HG03064 (cell line): ENCODE measurements at regions not wholly inside any gene's neighbourhood (a gene's known extent, or its start where the extent isn't known, plus 50 kb on each side); places are given as distances from the start of the nearest gene placed in this dataset.
"Not testable (repeated sequence)": the region's sequence is repeated elsewhere in the genome, so short reads cannot be mapped to it uniquely, and the experiment has no call there.

Experiments
- ATAC-seq: cut with Tn5 transposase; IDR thresholded peaks from one replicate; pipeline ENCODE4 v1.9.1; 2021; ENCODE audit warnings: low read depth; ENCODE audit not compliant: unreplicated experiment

DNA sequence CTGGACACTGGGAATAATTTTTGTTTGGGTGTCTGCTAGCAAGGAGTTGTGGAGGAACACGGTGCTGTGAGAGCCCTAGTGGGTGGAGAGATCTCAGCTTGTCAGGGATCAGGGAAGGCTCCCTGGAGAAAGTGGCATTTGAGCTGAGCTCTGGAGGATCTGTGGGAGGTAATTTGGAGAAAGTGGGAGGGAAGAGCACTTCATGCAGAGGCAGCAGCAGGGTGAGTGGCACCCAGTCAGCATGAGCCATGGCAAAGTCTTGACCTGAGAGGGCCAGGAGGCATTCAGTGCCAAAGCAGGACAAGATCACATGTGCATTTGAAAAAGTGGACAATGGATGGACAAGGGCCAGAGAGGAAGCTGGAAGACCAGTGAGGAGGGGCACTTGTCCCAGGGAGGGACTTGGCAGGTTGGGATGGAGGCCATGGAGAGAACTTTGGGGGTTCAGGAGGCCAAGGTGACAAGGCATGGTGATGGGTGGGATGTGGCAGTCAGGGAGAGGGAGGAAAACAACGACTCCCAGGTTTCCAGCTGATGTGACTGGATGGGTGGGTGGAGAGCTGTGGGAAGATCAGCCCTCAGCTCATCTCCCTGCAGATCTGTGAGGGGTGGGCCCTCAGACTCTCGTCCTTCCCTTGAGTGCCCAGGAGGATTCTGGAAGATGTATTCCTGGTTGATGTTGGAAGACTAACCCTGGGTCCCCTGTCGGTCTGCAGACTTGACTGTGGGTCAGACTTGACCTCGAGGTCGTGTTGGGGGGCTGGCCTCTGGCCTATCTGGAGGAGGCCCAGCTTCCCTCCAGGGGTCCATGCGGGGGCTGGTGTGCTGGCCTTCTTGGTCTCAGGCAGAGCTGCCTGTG, 68.9 kb upstream of the PITX1 start:
- ATAC-seq, result no peak

- no peak for ATAC-seq
These were observed 66.4 kb upstream of the PITX1 start for GRCh38 chr5:135100431-135100830.

DNA sequence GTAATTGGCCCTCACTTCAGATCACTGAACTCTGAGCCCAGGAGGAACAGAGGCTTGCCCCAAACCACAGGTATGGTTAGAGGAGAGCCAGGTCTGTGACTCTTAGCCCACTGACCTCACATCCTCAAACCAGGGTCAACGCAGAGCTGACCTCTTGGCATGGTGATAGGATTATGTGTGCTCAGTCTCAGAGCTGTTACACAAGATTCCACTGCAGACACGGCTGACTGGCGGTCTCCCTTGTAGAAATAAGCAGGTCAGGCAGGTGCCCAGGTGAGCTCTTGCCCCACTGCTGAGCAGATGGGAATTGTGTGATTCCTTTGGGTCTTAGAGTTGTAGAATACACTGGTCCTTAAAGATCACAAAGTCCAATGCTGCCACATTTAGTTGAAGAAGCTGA, 66.0 kb upstream of the PITX1 start:
- no peak for ATAC-seq

- no peak for ATAC-seq
These were observed 63.4 kb upstream of the PITX1 start for GRCh38 chr5:135097390-135097789.

DNA sequence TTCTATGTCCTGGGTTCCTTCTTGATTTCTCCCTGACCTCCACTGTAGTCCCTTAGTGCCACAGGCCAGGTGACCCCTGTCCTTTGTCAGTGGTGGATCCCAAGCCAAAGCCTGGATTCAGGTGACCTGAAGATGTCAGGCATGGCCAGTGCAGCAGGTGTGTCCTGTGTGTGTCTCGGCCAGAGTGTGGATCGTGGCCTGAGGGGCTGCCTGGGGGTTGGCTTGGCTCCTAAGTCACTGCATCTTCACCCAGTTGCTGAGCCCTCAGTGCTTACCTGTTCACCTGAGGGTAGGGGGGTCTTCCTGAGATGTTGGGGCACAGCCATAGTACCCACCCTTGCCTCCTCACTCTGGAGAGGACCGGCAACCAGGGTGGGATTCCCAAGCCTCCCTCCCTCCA, 61.8 kb upstream of the PITX1 start:
- no peak for ATAC-seq

GRCh38 chr5:135095052-135095715, 61.2 kb upstream of the PITX1 start:
- no peak for ATAC-seq

DNA sequence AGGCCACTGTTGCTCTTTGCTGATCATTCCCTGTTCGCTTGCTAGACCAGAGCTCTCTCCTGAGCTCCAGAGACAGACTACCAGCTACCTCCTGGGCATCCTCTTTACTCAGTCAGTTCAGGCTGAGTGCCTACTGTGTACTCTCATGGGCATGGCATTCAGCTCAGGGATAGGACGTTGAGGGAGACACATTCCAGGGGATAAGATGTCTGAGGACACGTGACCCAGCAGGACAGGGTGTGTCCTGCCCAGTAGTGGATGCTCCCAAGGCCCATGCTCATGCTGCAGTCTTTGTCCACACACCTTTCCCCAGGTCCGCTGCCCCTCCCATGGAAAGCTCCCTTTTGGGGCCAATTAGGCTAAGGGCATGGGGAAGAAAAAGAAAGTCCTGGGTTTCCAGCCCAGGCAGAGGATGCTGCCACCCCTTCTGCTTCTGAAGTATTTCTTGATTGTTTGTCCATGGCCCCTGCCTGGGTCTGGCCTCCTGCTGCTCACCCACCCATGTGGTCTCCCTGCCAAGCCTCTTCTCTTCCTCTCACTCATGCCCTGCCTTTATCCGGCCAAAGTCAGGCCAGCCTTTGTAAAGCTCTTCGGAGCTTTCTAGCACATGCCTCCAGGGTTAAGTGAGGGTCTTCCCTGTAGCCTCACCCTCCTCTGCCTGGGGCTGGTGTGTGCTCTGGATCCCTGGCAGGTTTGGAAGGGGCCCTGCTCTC, 60.5 kb upstream of the PITX1 start:
- ATAC-seq, result no peak

GRCh38 chr5:135093483-135093882, 59.5 kb upstream of the PITX1 start:
- not testable (repeated sequence) for ATAC-seq

GRCh38 chr5:135092476-135092875, 58.4 kb upstream of the PITX1 start:
- no peak for ATAC-seq

DNA sequence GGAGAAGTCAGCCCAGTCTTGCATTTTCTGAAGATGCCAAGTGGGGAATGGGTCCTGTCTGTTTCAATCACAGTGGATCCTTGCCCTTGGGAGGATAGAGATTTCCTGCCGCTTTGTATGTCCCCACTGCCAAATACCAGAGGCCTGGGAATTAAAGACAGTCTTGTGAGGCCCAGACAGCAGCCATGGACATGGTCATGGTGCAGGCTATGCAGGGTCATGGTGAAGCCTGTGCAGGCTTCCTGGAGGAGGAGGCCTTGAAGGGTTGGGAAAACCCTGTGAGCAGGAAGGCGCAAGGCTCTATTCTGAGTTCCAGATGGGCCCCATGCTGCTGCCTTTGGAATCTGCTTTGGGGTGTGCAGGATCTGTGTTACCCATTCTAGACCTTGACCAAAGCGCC, 57.3 kb upstream of the PITX1 start:
- ATAC-seq, result no peak

- ATAC-seq, result no peak
These were observed 55.9 kb upstream of the PITX1 start for GRCh38 chr5:135089912-135090311.

- ATAC-seq, result no peak
These were observed 54.9 kb upstream of the PITX1 start for GRCh38 chr5:135088911-135089310.

DNA sequence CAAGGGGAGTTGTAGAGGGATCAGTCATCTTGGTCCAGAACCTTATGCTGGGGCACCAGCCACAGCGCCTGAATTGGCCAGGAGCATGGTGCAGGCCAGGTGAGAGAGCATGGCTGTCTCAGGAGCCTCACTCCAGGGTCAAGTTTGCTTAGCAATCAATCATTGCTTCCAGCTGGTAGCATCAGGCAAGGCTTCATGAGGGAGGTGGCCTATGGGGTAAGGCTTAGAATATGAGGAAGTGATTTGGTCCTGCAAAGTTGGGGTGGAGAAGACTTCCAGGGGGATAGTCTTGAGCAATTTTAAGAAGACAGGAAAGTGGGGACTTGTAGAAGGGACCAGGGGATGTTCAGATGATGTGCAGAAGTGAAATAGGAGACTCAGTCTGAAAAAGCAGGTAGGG, 53.9 kb upstream of the PITX1 start:
- no peak for ATAC-seq

GRCh38 chr5:135085936-135086725, 52.1 kb upstream of the PITX1 start:
- ATAC-seq, result no peak

- ATAC-seq, result no peak
These were observed 51.3 kb upstream of the PITX1 start for GRCh38 chr5:135085133-135085935.
